ENCODE measurements at regions not wholly inside any gene's neighbourhood (a gene's known extent, or its start where the extent isn't known, plus 50 kb on each side); places are given as distances from the start of the nearest gene placed in this dataset.

DNA sequence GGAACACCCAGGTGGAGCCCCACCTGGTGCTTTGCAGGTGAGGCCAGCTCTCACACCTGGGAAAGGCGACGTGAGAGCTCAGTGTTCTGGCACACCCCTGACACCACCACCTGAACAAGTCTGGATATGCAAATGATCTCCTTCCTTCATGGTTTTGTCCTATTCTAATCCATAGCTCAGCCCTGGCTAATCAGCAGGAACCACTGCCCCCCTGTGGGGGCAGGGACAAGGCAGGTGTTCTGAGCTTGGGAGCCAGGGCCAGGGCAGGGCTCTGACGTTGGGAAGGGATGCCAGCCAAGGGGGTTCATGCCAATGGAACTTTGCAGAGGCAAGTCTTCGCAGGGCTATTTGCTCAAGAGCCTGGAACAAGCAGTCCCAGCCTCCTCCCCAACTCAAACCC is 144.2 kb downstream of the TRIM29 start:
- Histone ChIP-seq H3K4me3 (ENCODE audit: control insufficient read depth in 1 of 7, extremely low read depth in 1 of 7, insufficient read depth in 4 of 7, low read depth in 2 of 7, low read length in 6 of 7) (no peak overlapping the region), H3K36me3 (ENCODE audit: control insufficient read depth in 4 of 4, insufficient read depth in 4 of 4, low read length in 3 of 4) (no peaks in the 10 kb centered on the region), H3K4me1 (ENCODE audit: control extremely low read depth in 1 of 4, control insufficient read depth in 4 of 4, insufficient read depth in 4 of 4, low read length in 3 of 4) (no peaks in the 10 kb centered on the region), H3K9me3 (ENCODE audit: control extremely low read depth in 1 of 5, control insufficient read depth in 4 of 5, insufficient read depth in 2 of 5, low read depth in 1 of 5, low read length in 4 of 5) (no peaks in the 10 kb centered on the region), H3K27ac (ENCODE audit: insufficient read depth in 1 of 2, low read depth in 1 of 2, low read length in 2 of 2, poor library complexity in 1 of 2, severe bottlenecking in 2 of 2) (no peak overlapping the region), H3K27me3 (replicated peaks in 2 of 5; ENCODE audit: control insufficient read depth in 4 of 5, insufficient read depth in 5 of 5, low read length in 4 of 5) (peaks cover 0 to 10% (median 8%) of the 10 kb centered on the region in 5 experiments)
- CTCF ChIA-PET = interaction anchor here (0.6 to 0.7 kb wide), 2 partner anchors 21 to 103 kb away, joined by 3 read pairs; no protein-coding TSS in a partner anchor
- no peak for DNase-seq
- 89% methylated on average over 4 of the region's 4 CpGs for WGBS (ENCODE audit: insufficient coverage)
- POLR2A ChIA-PET = no interaction called here

- no peaks in the 10 kb centered on the region for H3K36me3 ChIP-seq (ENCODE audit: control insufficient read depth in 4 of 4, insufficient read depth in 4 of 4, low read length in 3 of 4)
- no peak overlapping the region for H3K27ac ChIP-seq (ENCODE audit: insufficient read depth in 1 of 2, low read depth in 1 of 2, low read length in 2 of 2, poor library complexity in 1 of 2, severe bottlenecking in 2 of 2)
- ChIA-PET CTCF (no interaction called here), POLR2A (no interaction called here)
- DNase-seq = no peak
- peaks cover 0 to 15% (median 12%) of the 10 kb centered on the region in 5 experiments for H3K27me3 ChIP-seq (replicated peaks in 2 of 5; ENCODE audit: control insufficient read depth in 4 of 5, insufficient read depth in 5 of 5, low read length in 4 of 5)
- no peaks in the 10 kb centered on the region for H3K4me1 ChIP-seq (ENCODE audit: control extremely low read depth in 1 of 4, control insufficient read depth in 4 of 4, insufficient read depth in 4 of 4, low read length in 3 of 4)
- 91% methylated on average over 23 of the region's 23 CpGs for WGBS (ENCODE audit: insufficient coverage)
- H3K4me3 ChIP-seq (ENCODE audit: control insufficient read depth in 1 of 7, extremely low read depth in 1 of 7, insufficient read depth in 4 of 7, low read depth in 2 of 7, low read length in 6 of 7) = no peak overlapping the region
- H3K9me3 ChIP-seq (ENCODE audit: control extremely low read depth in 1 of 5, control insufficient read depth in 4 of 5, insufficient read depth in 2 of 5, low read depth in 1 of 5, low read length in 4 of 5) = no peaks in the 10 kb centered on the region
These were observed 145.5 kb downstream of the TRIM29 start for GRCh38 chr11:119992171-119993051.

DNA sequence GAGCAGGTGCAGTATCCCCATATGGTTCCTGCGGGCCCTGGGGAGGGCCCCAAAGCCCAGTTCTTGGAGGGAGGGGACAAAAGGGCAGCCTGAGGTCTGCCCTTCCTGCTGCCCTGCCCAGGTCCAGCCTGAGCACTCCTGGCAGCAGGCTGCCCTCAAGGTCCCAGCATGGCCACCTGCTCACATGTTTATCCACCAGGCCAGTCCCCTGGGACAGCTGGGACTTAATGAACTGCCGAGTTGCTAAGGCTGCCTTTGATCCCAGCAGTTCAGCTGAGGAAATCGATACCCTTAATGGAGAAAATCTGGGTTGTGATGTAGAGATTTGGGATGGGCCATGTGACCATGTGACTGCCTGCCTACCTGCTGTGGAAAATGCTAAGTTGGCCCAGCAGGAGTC is 146.2 kb downstream of the TRIM29 start:
- CTCF ChIA-PET = no interaction called here
- 88% methylated on average over 3 of the region's 3 CpGs for WGBS (ENCODE audit: insufficient coverage)
- Histone ChIP-seq H3K27ac (ENCODE audit: insufficient read depth in 1 of 2, low read depth in 1 of 2, low read length in 2 of 2, poor library complexity in 1 of 2, severe bottlenecking in 2 of 2) (no peak overlapping the region), H3K36me3 (ENCODE audit: control insufficient read depth in 4 of 4, insufficient read depth in 4 of 4, low read length in 3 of 4) (no peaks in the 10 kb centered on the region), H3K9me3 (ENCODE audit: control extremely low read depth in 1 of 5, control insufficient read depth in 4 of 5, insufficient read depth in 2 of 5, low read depth in 1 of 5, low read length in 4 of 5) (no peaks in the 10 kb centered on the region), H3K4me3 (ENCODE audit: control insufficient read depth in 1 of 7, extremely low read depth in 1 of 7, insufficient read depth in 4 of 7, low read depth in 2 of 7, low read length in 6 of 7) (no peak overlapping the region), H3K27me3 (replicated peaks in 2 of 5; ENCODE audit: control insufficient read depth in 4 of 5, insufficient read depth in 5 of 5, low read length in 4 of 5) (peaks cover 0 to 18% (median 12%) of the 10 kb centered on the region in 5 experiments), H3K4me1 (ENCODE audit: control extremely low read depth in 1 of 4, control insufficient read depth in 4 of 4, insufficient read depth in 4 of 4, low read length in 3 of 4) (no peaks in the 10 kb centered on the region)
- no peak for DNase-seq
- POLR2A ChIA-PET = no interaction called here

DNA sequence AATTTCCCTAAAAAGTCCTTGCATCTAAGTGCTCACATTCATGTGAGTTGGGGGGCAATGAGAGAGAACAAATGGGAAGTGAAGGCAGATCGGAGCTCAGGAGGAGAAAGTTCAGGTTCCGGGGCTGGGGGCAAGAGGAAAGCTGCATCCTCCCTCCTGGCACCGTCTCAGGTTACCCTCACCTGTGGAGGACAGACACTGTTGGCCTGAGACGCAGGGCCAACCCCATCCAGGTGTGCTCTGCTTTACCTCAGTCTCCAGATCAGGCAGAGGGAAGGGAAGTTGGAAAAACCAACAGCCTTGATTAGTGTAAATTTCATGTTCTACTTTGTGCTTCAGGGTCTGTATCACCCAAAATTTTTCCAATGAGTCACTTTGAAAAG is 146.9 kb downstream of the TRIM29 start:
- Histone ChIP-seq H3K27me3 (replicated peaks in 2 of 5; ENCODE audit: control insufficient read depth in 4 of 5, insufficient read depth in 5 of 5, low read length in 4 of 5) (peaks cover 0 to 22% (median 12%) of the 10 kb centered on the region in 5 experiments), H3K4me3 (ENCODE audit: control insufficient read depth in 1 of 7, extremely low read depth in 1 of 7, insufficient read depth in 4 of 7, low read depth in 2 of 7, low read length in 6 of 7) (no peak overlapping the region), H3K4me1 (ENCODE audit: control extremely low read depth in 1 of 4, control insufficient read depth in 4 of 4, insufficient read depth in 4 of 4, low read length in 3 of 4) (no peaks in the 10 kb centered on the region), H3K9me3 (ENCODE audit: control extremely low read depth in 1 of 5, control insufficient read depth in 4 of 5, insufficient read depth in 2 of 5, low read depth in 1 of 5, low read length in 4 of 5) (no peaks in the 10 kb centered on the region), H3K27ac (ENCODE audit: insufficient read depth in 1 of 2, low read depth in 1 of 2, low read length in 2 of 2, poor library complexity in 1 of 2, severe bottlenecking in 2 of 2) (no peak overlapping the region), H3K36me3 (ENCODE audit: control insufficient read depth in 4 of 4, insufficient read depth in 4 of 4, low read length in 3 of 4) (no peaks in the 10 kb centered on the region)
- DNase-seq = no peak
- WGBS (ENCODE audit: insufficient coverage) = 91% methylated on average over 4 of the region's 4 CpGs
- ChIA-PET CTCF (no interaction called here), POLR2A (no interaction called here)

DNA sequence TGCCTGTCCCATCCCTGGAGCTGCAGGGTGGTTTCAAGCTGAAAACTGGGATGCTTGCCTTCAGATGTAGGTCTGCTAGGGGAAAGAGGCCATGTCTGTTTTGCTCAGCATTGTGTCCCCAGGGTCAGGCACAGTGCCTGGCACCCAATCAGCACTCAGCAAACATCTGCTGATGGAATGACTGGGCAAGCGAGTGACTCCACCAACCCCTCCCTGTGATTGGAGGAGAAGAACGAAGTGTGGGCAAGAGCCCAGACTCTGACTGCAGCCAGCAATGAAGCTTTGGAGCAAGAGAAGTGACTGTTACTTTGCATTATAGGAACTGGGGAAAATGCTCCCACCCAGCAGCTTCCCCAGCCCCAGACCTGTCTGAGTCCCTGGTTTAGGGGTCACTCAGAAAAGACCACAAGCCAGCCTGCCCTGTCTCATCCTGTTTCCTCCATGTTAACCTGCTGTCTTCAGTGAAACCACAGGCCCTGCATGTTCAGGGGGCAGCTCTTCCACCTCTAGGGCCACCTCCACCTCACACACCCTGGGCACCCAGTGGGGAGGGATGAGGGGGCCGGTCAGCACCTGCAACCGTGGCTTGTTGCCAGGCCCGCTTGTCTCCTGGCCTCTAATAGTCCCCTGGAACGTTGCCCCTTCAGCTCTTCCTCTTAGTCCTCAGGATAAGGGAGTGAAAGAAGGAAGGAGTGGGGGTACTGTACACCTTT is 147.4 kb downstream of the TRIM29 start:
- ChIA-PET CTCF (no interaction called here), POLR2A (no interaction called here)
- no peaks in the 10 kb centered on the region for H3K36me3 ChIP-seq (ENCODE audit: control insufficient read depth in 4 of 4, insufficient read depth in 4 of 4, low read length in 3 of 4)
- no peak for DNase-seq
- H3K4me3 ChIP-seq (ENCODE audit: control insufficient read depth in 1 of 7, extremely low read depth in 1 of 7, insufficient read depth in 4 of 7, low read depth in 2 of 7, low read length in 6 of 7) = no peak overlapping the region
- H3K27me3 ChIP-seq (replicated peaks in 2 of 5; ENCODE audit: control insufficient read depth in 4 of 5, insufficient read depth in 5 of 5, low read length in 4 of 5) = peaks cover 0 to 24% (median 10%) of the 10 kb centered on the region in 5 experiments
- no peaks in the 10 kb centered on the region for H3K4me1 ChIP-seq (ENCODE audit: control extremely low read depth in 1 of 4, control insufficient read depth in 4 of 4, insufficient read depth in 4 of 4, low read length in 3 of 4)
- H3K9me3 ChIP-seq (ENCODE audit: control extremely low read depth in 1 of 5, control insufficient read depth in 4 of 5, insufficient read depth in 2 of 5, low read depth in 1 of 5, low read length in 4 of 5) = no peaks in the 10 kb centered on the region
- 100% methylated on average over 2 of the region's 6 CpGs for WGBS (ENCODE audit: insufficient coverage)
- no peak overlapping the region for H3K27ac ChIP-seq (ENCODE audit: insufficient read depth in 1 of 2, low read depth in 1 of 2, low read length in 2 of 2, poor library complexity in 1 of 2, severe bottlenecking in 2 of 2)

- DNase-seq = no peak
- POLR2A ChIA-PET = no interaction called here
- Histone ChIP-seq H3K36me3 (ENCODE audit: control insufficient read depth in 4 of 4, insufficient read depth in 4 of 4, low read length in 3 of 4) (no peaks in the 10 kb centered on the region), H3K27ac (ENCODE audit: insufficient read depth in 1 of 2, low read depth in 1 of 2, low read length in 2 of 2, poor library complexity in 1 of 2, severe bottlenecking in 2 of 2) (no peak overlapping the region), H3K27me3 (replicated peaks in 2 of 5; ENCODE audit: control insufficient read depth in 4 of 5, insufficient read depth in 5 of 5, low read length in 4 of 5) (peaks cover 0 to 27% (median 10%) of the 10 kb centered on the region in 5 experiments), H3K9me3 (ENCODE audit: control extremely low read depth in 1 of 5, control insufficient read depth in 4 of 5, insufficient read depth in 2 of 5, low read depth in 1 of 5, low read length in 4 of 5) (no peaks in the 10 kb centered on the region), H3K4me1 (ENCODE audit: control extremely low read depth in 1 of 4, control insufficient read depth in 4 of 4, insufficient read depth in 4 of 4, low read length in 3 of 4) (no peaks in the 10 kb centered on the region), H3K4me3 (ENCODE audit: control insufficient read depth in 1 of 7, extremely low read depth in 1 of 7, insufficient read depth in 4 of 7, low read depth in 2 of 7, low read length in 6 of 7) (no peak overlapping the region)
- 86% methylated on average over 14 of the region's 16 CpGs for WGBS (ENCODE audit: insufficient coverage)
- CTCF ChIA-PET = no interaction called here
These were observed 148.6 kb downstream of the TRIM29 start for GRCh38 chr11:119989159-119989821.

GRCh38 chr11:119985551-119985950 is 152.4 kb downstream of the TRIM29 start:
- H3K36me3 ChIP-seq (ENCODE audit: control insufficient read depth in 4 of 4, insufficient read depth in 4 of 4, low read length in 3 of 4) = no peaks in the 10 kb centered on the region
- POLR2A ChIA-PET = interaction anchor here (0.5 to 0.6 kb wide), 2 partner anchors 12 to 51 kb away, joined by 3 read pairs; no protein-coding TSS in a partner anchor
- DNase-seq = no peak
- CTCF ChIA-PET = no interaction called here
- no peak overlapping the region for H3K4me3 ChIP-seq (ENCODE audit: control insufficient read depth in 1 of 7, extremely low read depth in 1 of 7, insufficient read depth in 4 of 7, low read depth in 2 of 7, low read length in 6 of 7)
- WGBS (ENCODE audit: insufficient coverage) = 95% methylated on average over 14 of the region's 14 CpGs
- H3K4me1 ChIP-seq (ENCODE audit: control extremely low read depth in 1 of 4, control insufficient read depth in 4 of 4, insufficient read depth in 4 of 4, low read length in 3 of 4) = no peaks in the 10 kb centered on the region
- H3K9me3 ChIP-seq (ENCODE audit: control extremely low read depth in 1 of 5, control insufficient read depth in 4 of 5, insufficient read depth in 2 of 5, low read depth in 1 of 5, low read length in 4 of 5) = no peaks in the 10 kb centered on the region
- no peak overlapping the region for H3K27ac ChIP-seq (ENCODE audit: insufficient read depth in 1 of 2, low read depth in 1 of 2, low read length in 2 of 2, poor library complexity in 1 of 2, severe bottlenecking in 2 of 2)
- H3K27me3 ChIP-seq (replicated peaks in 2 of 5; ENCODE audit: control insufficient read depth in 4 of 5, insufficient read depth in 5 of 5, low read length in 4 of 5) = peaks cover 0 to 47% (median 14%) of the 10 kb centered on the region in 5 experiments
